GM18505 (cell line): ENCODE measurements at regions not wholly inside any gene's neighbourhood (a gene's known extent, or its start where the extent isn't known, plus 50 kb on each side); places are given as distances from the start of the nearest gene placed in this dataset.

Experiments used
- ATAC-seq: cut with Tn5 transposase; IDR thresholded peaks from one replicate; pipeline ENCODE4 v1.9.1; 2021; ENCODE audit not compliant: unreplicated experiment
- POLR2A ChIP-seq: IDR thresholded peaks from 4 replicates; pipeline ENCODE4 v1.6.1; 2011; ENCODE audit warnings: borderline replicate concordance; ENCODE audit not compliant: insufficient read depth, insufficient read length; ENCODE audit errors: extremely low read depth

GRCh38 chr16:85557971-85558657 lies 55.0 kb upstream of the GSE1 start:
- no peak for ATAC-seq
- TF ChIP-seq POLR2A, result no peak

- ATAC-seq, result no peak
- no peak for TF ChIP-seq POLR2A
Observed at GRCh38 chr16:85560932-85561247, 52.2 kb upstream of the GSE1 start.

- no peak for TF ChIP-seq POLR2A
Observed at GRCh38 chr16:85561248-85562092, 51.7 kb upstream of the GSE1 start.

GRCh38 chr16:85562093-85562786 lies 50.9 kb upstream of the GSE1 start:
- no peak for ATAC-seq
- no peak for TF ChIP-seq POLR2A

More at GRCh38 chr16:85561248-85562092, 51.7 kb upstream of the GSE1 start:
- ATAC-seq, result no peak

GRCh38 chr16:85563034-85563433 lies 50.1 kb upstream of the GSE1 start:
- ATAC-seq, result no peak
- no peak for TF ChIP-seq POLR2A
